Stomach smooth muscle (tissue), 2 donors: ENCODE measurements at regions not wholly inside any gene's neighbourhood (a gene's known extent, or its start where the extent isn't known, plus 50 kb on each side); places are given as distances from the start of the nearest gene placed in this dataset.

ENCODE experiments used
- H3K27ac ChIP-seq: one replicate; pipeline ENCODE4 v1.7.0; 2013; ENCODE audit warnings: mild to moderate bottlenecking, low read length, inconsistent platforms
- H3K27me3 ChIP-seq, 2 donors: one replicate each; pipeline ENCODE4 v1.7.0; 2013; ENCODE audit warnings: low read length in 2 of 2; ENCODE audit not compliant: insufficient read depth in 2 of 2, control insufficient read depth in 1 of 2
- H3K36me3 ChIP-seq, 2 donors: one replicate each; pipeline ENCODE4 v1.7.0; 2013; ENCODE audit warnings: low read length in 2 of 2; ENCODE audit not compliant: control insufficient read depth in 2 of 2, insufficient read depth in 2 of 2
- H3K4me1 ChIP-seq: one replicate; pipeline ENCODE4 v1.7.0; 2013; ENCODE audit warnings: low read length; ENCODE audit not compliant: control insufficient read depth, insufficient read depth
- H3K4me3 ChIP-seq, 2 donors: one replicate each; pipeline ENCODE4 v1.7.0; 2013; ENCODE audit warnings: low read length in 2 of 2
- H3K9ac ChIP-seq, 2 donors: one replicate each; pipeline ENCODE4 v1.7.0; 2013; ENCODE audit warnings: low read length in 2 of 2, mild to moderate bottlenecking in 1 of 2
- H3K9me3 ChIP-seq, 2 donors: one replicate each; pipeline ENCODE4 v1.7.0; 2013; ENCODE audit warnings: low read length in 2 of 2; ENCODE audit not compliant: control insufficient read depth in 2 of 2
- donor health status: healthy.
- donor health status: Pancreatic carcinoma.

GRCh38 chr5:145340099-145340498 lies 495.0 kb downstream of the PRELID2 start:
- Histone ChIP-seq H3K27me3 (no peaks in the 10 kb centered on the region), H3K4me1 (no peaks in the 10 kb centered on the region), H3K9me3 (peaks cover 0 to 4% of the 10 kb centered on the region in 2 donors), H3K27ac (no peak overlapping the region), H3K9ac (no peak overlapping the region), H3K36me3 (no peaks in the 10 kb centered on the region), H3K4me3 (no peak overlapping the region)

GRCh38 chr5:145324767-145325479 lies 510.2 kb downstream of the PRELID2 start:
- Histone ChIP-seq H3K27me3 (no peaks in the 10 kb centered on the region), H3K4me3 (no peak overlapping the region), H3K9ac (no peak overlapping the region), H3K27ac (no peak overlapping the region), H3K4me1 (no peaks in the 10 kb centered on the region), H3K9me3 (peaks cover 0 to 2% of the 10 kb centered on the region in 2 donors), H3K36me3 (no peaks in the 10 kb centered on the region)

GRCh38 chr5:145324101-145324500 lies 511.0 kb downstream of the PRELID2 start:
- peaks cover 0 to 2% of the 10 kb centered on the region in 2 donors for H3K9me3 ChIP-seq
- H3K27me3 ChIP-seq, result no peaks in the 10 kb centered on the region
- H3K4me1 ChIP-seq, result no peaks in the 10 kb centered on the region
- H3K27ac ChIP-seq, result no peak overlapping the region
- H3K36me3 ChIP-seq, result no peaks in the 10 kb centered on the region
- no peak overlapping the region for H3K9ac ChIP-seq
- H3K4me3 ChIP-seq, result no peak overlapping the region

GRCh38 chr5:145316282-145316681 lies 518.9 kb downstream of the PRELID2 start:
- no peak overlapping the region for H3K4me3 ChIP-seq
- H3K9me3 ChIP-seq, result peaks cover 0 to 8% of the 10 kb centered on the region in 2 donors

GRCh38 chr5:145307866-145308382 lies 527.2 kb downstream of the PRELID2 start:
- H3K9me3 ChIP-seq, result no peaks in the 10 kb centered on the region
- no peaks in the 10 kb centered on the region for H3K4me1 ChIP-seq
- H3K27me3 ChIP-seq, result no peaks in the 10 kb centered on the region
- H3K9ac ChIP-seq, result no peak overlapping the region
- no peak overlapping the region for H3K4me3 ChIP-seq
- H3K36me3 ChIP-seq, result no peaks in the 10 kb centered on the region
- H3K27ac ChIP-seq, result no peak overlapping the region

More at GRCh38 chr5:145316282-145316681, 518.9 kb downstream of the PRELID2 start:
- Histone ChIP-seq H3K36me3 (no peaks in the 10 kb centered on the region), H3K27me3 (no peaks in the 10 kb centered on the region), H3K27ac (no peak overlapping the region), H3K9ac (no peak overlapping the region), H3K4me1 (no peaks in the 10 kb centered on the region)

- Histone ChIP-seq H3K27ac (no peak overlapping the region), H3K36me3 (no peaks in the 10 kb centered on the region), H3K9ac (no peak overlapping the region), H3K9me3 (no peaks in the 10 kb centered on the region), H3K4me3 (no peak overlapping the region), H3K27me3 (no peaks in the 10 kb centered on the region), H3K4me1 (no peaks in the 10 kb centered on the region)
Measured at GRCh38 chr5:145295236-145295835, 539.8 kb downstream of the PRELID2 start.

GRCh38 chr5:145294331-145294730 lies 540.8 kb downstream of the PRELID2 start:
- Histone ChIP-seq H3K36me3 (no peaks in the 10 kb centered on the region), H3K4me3 (no peak overlapping the region), H3K27me3 (no peaks in the 10 kb centered on the region), H3K27ac (no peak overlapping the region), H3K4me1 (no peaks in the 10 kb centered on the region), H3K9ac (no peak overlapping the region), H3K9me3 (no peaks in the 10 kb centered on the region)

GRCh38 chr5:145293716-145294115 lies 541.4 kb downstream of the PRELID2 start:
- H3K36me3 ChIP-seq, result no peaks in the 10 kb centered on the region
- no peak overlapping the region for H3K4me3 ChIP-seq
- H3K9me3 ChIP-seq, result no peaks in the 10 kb centered on the region
- no peaks in the 10 kb centered on the region for H3K27me3 ChIP-seq
- H3K4me1 ChIP-seq, result no peaks in the 10 kb centered on the region
- no peak overlapping the region for H3K27ac ChIP-seq
- H3K9ac ChIP-seq, result no peak overlapping the region

GRCh38 chr5:145292278-145292677 lies 542.9 kb downstream of the PRELID2 start:
- no peak overlapping the region for H3K27ac ChIP-seq
- no peak overlapping the region for H3K4me3 ChIP-seq
- no peaks in the 10 kb centered on the region for H3K27me3 ChIP-seq
- H3K36me3 ChIP-seq, result no peaks in the 10 kb centered on the region
- no peak overlapping the region for H3K9ac ChIP-seq
- H3K4me1 ChIP-seq, result no peaks in the 10 kb centered on the region
- no peaks in the 10 kb centered on the region for H3K9me3 ChIP-seq

GRCh38 chr5:145283141-145283810 lies 551.9 kb downstream of the PRELID2 start:
- H3K4me3 ChIP-seq, result no peak overlapping the region
- no peaks in the 10 kb centered on the region for H3K9me3 ChIP-seq
- H3K27me3 ChIP-seq, result no peaks in the 10 kb centered on the region
- H3K4me1 ChIP-seq, result no peaks in the 10 kb centered on the region
- H3K36me3 ChIP-seq, result no peaks in the 10 kb centered on the region
- H3K27ac ChIP-seq, result no peak overlapping the region
- H3K9ac ChIP-seq, result no peak overlapping the region
